Cardiac muscle cell (in vitro differentiated cells and primary cell): ENCODE measurements at regions not wholly inside any gene's neighbourhood (a gene's known extent, or its start where the extent isn't known, plus 50 kb on each side); places are given as distances from the start of the nearest gene placed in this dataset.
A peak's percentile ranks its signal among the peaks of the same experiment; 100 is the strongest.

Experiments used
- DNase-seq, 2 donors: peaks; one replicate each; pipeline versions ENCODE4 v3.0.0 to v3.0.0-alpha.2; 2010 to 2017; ENCODE audit warnings: low read depth in 1 of 2, low spot score in 1 of 2
- H3K27ac ChIP-seq: fragments of 200-600 bp; sonication (generic); 2 replicates; pipeline ENCODE4 v1.5.1; 2016
- H3K27me3 ChIP-seq: fragments of 200-600 bp; sonication (generic); 2 replicates; pipeline ENCODE4 v1.6.0; 2016; ENCODE audit warnings: control low read depth
- H3K36me3 ChIP-seq: fragments of 200-600 bp; sonication (generic); 2 replicates; pipeline ENCODE4 v1.5.1; 2016; ENCODE audit warnings: control low read depth
- H3K4me1 ChIP-seq: fragments of 200-600 bp; sonication (generic); 2 replicates; pipeline ENCODE4 v1.8.1; 2017; ENCODE audit warnings: low read depth, mild to moderate bottlenecking, mixed run types
- H3K4me3 ChIP-seq: fragments of 200-600 bp; sonication (generic); 2 replicates; pipeline ENCODE4 v1.5.1; 2016; ENCODE audit warnings: mild to moderate bottlenecking
- H3K9me3 ChIP-seq: fragments of 200-600 bp; sonication (generic); 2 replicates; pipeline ENCODE4 v1.5.1; 2017; ENCODE audit warnings: low read depth, mild to moderate bottlenecking, control low read depth
- CTCF ChIP-seq: IDR thresholded peaks from 2 replicates; pipeline ENCODE4 v1.5.1; 2012; ENCODE audit warnings: low read depth, mild to moderate bottlenecking, low read length

DNA sequence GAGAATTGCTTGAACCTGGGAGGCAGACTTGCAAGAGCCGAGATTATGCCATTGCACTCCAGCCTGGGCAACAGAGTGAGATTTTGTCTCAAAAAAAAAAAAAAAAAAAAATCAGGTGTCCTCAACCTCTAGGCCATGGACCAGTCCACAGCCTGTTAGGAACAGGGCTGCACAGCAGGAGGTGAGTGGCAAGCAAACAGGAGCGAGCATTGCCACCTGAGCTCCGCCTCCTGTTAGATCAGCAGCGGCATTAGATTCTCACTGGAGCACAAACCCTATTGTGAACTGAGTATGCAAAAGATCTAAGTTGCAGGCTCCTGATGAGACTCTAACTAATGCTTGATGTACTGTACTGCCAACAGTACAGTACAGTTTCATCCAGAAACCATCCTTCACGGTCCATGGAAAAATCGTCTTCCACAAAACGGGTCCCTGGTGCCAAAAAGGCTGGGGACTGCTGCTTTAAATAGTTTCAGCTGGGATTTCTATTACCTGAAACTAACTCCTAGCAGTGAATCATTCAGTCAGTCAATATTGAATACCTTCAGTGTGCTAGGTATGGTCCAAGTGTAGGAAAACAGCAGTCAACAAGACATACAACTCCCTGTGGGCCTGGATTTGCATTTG lies 56.3 kb upstream of the DHX40 start:
- Histone ChIP-seq H3K27ac (no peak overlapping the region), H3K9me3 (no peaks in the 10 kb centered on the region), H3K4me3 (no peak overlapping the region), H3K36me3 (no peaks in the 10 kb centered on the region), H3K4me1 (peaks cover 9% of the 10 kb centered on the region), H3K27me3 (no peaks in the 10 kb centered on the region)
- TF ChIP-seq CTCF: no peak
- no peak for DNase-seq

DNA sequence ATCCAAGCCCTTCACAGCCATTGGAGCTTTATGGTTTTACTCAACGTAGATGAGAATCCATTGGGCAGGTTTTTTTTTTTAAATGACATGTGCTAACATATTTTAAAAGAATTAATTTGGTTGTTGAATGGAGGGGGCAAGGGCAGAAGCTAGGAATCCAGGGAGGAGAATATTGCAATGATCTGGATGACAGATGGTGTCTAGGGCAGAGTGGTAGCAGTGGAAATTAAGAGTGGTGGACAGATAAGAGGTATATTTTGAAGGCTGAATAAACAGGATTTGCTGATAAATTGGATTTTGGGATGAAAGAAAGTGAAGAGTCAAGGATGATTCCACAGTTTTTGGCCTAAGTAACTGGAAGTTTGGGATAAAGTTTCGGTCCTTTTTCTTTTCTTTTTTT lies 54.8 kb upstream of the DHX40 start:
- Histone ChIP-seq H3K27me3 (no peaks in the 10 kb centered on the region), H3K9me3 (no peaks in the 10 kb centered on the region), H3K27ac (no peak overlapping the region), H3K4me1 (peaks cover 13% of the 10 kb centered on the region), H3K4me3 (no peak overlapping the region), H3K36me3 (no peaks in the 10 kb centered on the region)
- DNase-seq: no peak
- TF ChIP-seq CTCF: no peak

- no peak overlapping the region for H3K4me3 ChIP-seq
- no peak for DNase-seq
- H3K9me3 ChIP-seq: no peaks in the 10 kb centered on the region
- peaks cover 13% of the 10 kb centered on the region for H3K4me1 ChIP-seq
- no peaks in the 10 kb centered on the region for H3K36me3 ChIP-seq
- H3K27me3 ChIP-seq: no peaks in the 10 kb centered on the region
- H3K27ac ChIP-seq: no peak overlapping the region
- TF ChIP-seq CTCF: no peak
Measured at GRCh38 chr17:59511726-59512125, 53.7 kb upstream of the DHX40 start.

- Histone ChIP-seq H3K4me1 (peaks cover 13% of the 10 kb centered on the region), H3K36me3 (no peaks in the 10 kb centered on the region), H3K27me3 (no peaks in the 10 kb centered on the region), H3K9me3 (no peaks in the 10 kb centered on the region), H3K27ac (no peak overlapping the region), H3K4me3 (no peak overlapping the region)
- no peak for DNase-seq
- no peak for TF ChIP-seq CTCF
Measured at GRCh38 chr17:59512844-59513385, 52.5 kb upstream of the DHX40 start.

DNA sequence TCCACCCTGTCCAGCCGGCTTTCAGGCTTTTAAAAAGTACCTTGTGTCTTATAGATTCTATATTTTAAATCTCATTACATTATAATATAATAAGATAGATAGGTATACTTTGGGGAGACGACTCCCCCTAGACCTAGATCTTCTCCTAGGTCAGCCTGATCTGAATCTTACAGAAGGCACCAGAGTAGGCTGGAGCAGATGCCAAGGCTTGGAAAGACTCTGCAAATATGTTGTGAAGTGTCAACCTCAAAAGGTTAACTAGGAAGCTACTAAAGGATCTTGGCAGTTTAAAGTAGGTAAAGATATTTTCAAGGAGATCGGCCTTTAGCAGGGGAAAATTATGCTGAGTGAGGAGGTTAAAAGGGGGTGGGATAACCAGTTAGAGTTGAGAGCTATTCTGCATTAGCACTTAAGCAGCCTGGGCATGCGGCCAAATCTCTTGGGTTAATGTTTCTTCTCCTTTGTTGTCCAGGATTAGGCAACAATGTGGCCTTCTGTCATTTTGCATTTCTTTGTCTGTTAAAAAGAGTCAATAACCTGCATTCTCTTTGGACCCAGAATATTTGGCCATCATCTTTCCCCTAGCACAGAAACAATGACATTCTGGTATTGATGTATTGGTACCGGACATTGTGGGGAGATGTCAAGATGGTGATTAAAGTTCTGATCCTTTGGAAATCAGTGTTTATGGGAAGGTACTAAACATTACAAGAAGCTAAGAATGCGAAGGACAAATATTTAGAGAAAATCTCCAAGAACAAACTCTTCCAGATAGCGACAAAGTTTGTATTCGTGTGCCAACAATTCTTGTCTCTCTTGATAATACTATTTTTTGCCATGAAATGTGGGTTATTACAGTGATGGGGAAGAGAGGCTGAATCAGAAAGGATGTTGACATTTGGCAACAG lies 51.2 kb upstream of the DHX40 start:
- Histone ChIP-seq H3K36me3 (no peaks in the 10 kb centered on the region), H3K4me3 (no peak overlapping the region), H3K4me1 (peaks cover 13% of the 10 kb centered on the region), H3K9me3 (no peaks in the 10 kb centered on the region), H3K27ac (peak overlapping the region; percentile 4), H3K27me3 (no peaks in the 10 kb centered on the region)
- DNase-seq: peak; percentile 94 to 98
- no peak for TF ChIP-seq CTCF
